ENCODE measurements at regions not wholly inside any gene's neighbourhood (a gene's known extent, or its start where the extent isn't known, plus 50 kb on each side); places are given as distances from the start of the nearest gene placed in this dataset.

- Histone ChIP-seq H3K4me3 (ENCODE audit: low read depth, low read length) (no peak overlapping the region), H3K27me3 (ENCODE audit: insufficient read depth, low read depth, severe bottlenecking) (no peaks in the 10 kb centered on the region), H3K27ac (no peak overlapping the region), H3K36me3 (no peaks in the 10 kb centered on the region), H3K9me3 (ENCODE audit: severe bottlenecking) (peaks cover 3% of the 10 kb centered on the region)
- DNase-seq: no peak
- TF ChIP-seq, protein P1, sequence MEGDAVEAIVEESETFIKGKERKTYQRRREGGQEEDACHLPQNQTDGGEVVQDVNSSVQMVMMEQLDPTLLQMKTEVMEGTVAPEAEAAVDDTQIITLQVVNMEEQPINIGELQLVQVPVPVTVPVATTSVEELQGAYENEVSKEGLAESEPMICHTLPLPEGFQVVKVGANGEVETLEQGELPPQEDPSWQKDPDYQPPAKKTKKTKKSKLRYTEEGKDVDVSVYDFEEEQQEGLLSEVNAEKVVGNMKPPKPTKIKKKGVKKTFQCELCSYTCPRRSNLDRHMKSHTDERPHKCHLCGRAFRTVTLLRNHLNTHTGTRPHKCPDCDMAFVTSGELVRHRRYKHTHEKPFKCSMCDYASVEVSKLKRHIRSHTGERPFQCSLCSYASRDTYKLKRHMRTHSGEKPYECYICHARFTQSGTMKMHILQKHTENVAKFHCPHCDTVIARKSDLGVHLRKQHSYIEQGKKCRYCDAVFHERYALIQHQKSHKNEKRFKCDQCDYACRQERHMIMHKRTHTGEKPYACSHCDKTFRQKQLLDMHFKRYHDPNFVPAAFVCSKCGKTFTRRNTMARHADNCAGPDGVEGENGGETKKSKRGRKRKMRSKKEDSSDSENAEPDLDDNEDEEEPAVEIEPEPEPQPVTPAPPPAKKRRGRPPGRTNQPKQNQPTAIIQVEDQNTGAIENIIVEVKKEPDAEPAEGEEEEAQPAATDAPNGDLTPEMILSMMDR (IDR thresholded peaks at IDR 0.05; ENCODE audit: low read depth, low read length): no peak
Measured at GRCh38 chr1:199208847-199209246, 570.0 kb downstream of the PTPRC start.

- Histone ChIP-seq H3K27me3 (ENCODE audit: insufficient read depth, low read depth, severe bottlenecking) (no peaks in the 10 kb centered on the region), H3K4me3 (ENCODE audit: low read depth, low read length) (no peak overlapping the region), H3K36me3 (no peaks in the 10 kb centered on the region), H3K27ac (no peak overlapping the region), H3K9me3 (ENCODE audit: severe bottlenecking) (peaks cover 5% of the 10 kb centered on the region)
- TF ChIP-seq, protein P1 (IDR thresholded peaks at IDR 0.05; ENCODE audit: low read depth, low read length): no peak
- DNase-seq: no peak
Measured at GRCh38 chr1:199218065-199218464, 579.2 kb downstream of the PTPRC start.

- peaks cover 5% of the 10 kb centered on the region for H3K9me3 ChIP-seq (ENCODE audit: severe bottlenecking)
- TF ChIP-seq, protein P1 (IDR thresholded peaks at IDR 0.05; ENCODE audit: low read depth, low read length): no peak
- no peak for DNase-seq
Measured at GRCh38 chr1:199218533-199218932, 579.7 kb downstream of the PTPRC start.

GRCh38 chr1:199220031-199220430, 581.2 kb downstream of the PTPRC start:
- Histone ChIP-seq H3K9me3 (ENCODE audit: severe bottlenecking) (peaks cover 3% of the 10 kb centered on the region), H3K36me3 (no peaks in the 10 kb centered on the region), H3K27ac (no peak overlapping the region), H3K4me3 (ENCODE audit: low read depth, low read length) (no peak overlapping the region), H3K27me3 (ENCODE audit: insufficient read depth, low read depth, severe bottlenecking) (no peaks in the 10 kb centered on the region)
- TF ChIP-seq, protein P1 (IDR thresholded peaks at IDR 0.05; ENCODE audit: low read depth, low read length): no peak
- DNase-seq: no peak

More at GRCh38 chr1:199218533-199218932, 579.7 kb downstream of the PTPRC start:
- Histone ChIP-seq H3K36me3 (no peaks in the 10 kb centered on the region), H3K27me3 (ENCODE audit: insufficient read depth, low read depth, severe bottlenecking) (no peaks in the 10 kb centered on the region), H3K4me3 (ENCODE audit: low read depth, low read length) (no peak overlapping the region), H3K27ac (no peak overlapping the region)

DNA sequence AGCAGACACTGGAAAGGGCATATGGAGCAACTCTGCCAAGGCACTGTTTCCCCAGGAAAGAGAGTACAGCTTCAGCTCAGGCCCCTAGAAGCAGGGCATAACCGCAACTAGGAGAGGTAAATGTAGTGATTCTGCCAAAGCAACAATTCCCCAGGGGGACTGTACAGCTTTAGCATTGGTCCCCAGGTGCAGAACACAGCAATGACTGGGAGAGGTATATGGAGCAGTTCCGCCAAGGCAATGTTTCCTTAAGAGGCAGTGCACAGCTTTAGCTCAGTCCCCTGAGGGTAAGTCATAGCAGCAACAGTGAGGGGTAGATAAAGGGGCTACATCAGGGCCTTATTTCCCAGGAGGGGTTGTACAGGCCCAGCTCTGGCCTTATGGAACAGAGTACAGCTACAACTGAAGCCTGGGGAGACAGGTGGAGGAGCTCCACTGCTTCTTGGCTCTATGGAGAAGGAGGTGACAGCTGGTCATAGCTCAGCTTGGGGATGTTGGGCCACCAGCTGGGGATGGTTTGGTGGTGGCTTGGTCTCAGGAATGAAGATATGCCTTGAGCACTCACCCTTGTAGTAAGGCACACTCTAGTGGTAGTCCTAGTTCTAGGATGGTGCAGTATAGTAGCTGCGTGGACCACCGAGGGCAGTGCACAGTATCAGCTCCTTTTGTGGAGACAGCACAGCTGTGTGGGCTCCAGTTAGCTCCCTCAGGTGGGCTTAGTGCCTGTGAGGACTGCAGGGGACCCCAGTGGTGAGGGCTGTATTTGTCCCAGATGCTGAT, 582.7 kb downstream of the PTPRC start:
- no peaks in the 10 kb centered on the region for H3K36me3 ChIP-seq
- DNase-seq: no peak
- H3K27me3 ChIP-seq (ENCODE audit: insufficient read depth, low read depth, severe bottlenecking): no peaks in the 10 kb centered on the region
- peaks cover 3% of the 10 kb centered on the region for H3K9me3 ChIP-seq (ENCODE audit: severe bottlenecking)
- H3K27ac ChIP-seq: no peak overlapping the region
- no peak overlapping the region for H3K4me3 ChIP-seq (ENCODE audit: low read depth, low read length)
- TF ChIP-seq, protein P1 (IDR thresholded peaks at IDR 0.05; ENCODE audit: low read depth, low read length): no peak

DNA sequence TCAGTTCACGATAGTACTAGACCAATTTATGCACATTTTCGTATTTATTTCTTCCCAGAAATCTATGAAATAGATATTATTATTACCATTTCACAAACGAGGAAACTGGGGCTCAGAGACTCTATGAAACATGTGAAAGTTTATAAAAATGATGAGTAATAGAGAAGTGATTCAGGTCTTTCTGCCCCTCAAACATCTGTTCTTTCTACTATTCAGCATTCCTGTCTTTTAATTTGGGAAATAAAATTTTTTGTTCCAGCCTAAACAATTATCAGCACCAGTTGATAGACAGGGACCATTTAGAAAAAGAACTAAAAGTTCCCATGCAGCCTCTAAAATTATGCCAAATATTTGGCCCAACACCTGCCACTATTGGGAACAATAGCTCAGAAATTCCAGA, 585.1 kb downstream of the PTPRC start:
- H3K9me3 ChIP-seq (ENCODE audit: severe bottlenecking): peaks cover 3% of the 10 kb centered on the region
- TF ChIP-seq, protein P1 (IDR thresholded peaks at IDR 0.05; ENCODE audit: low read depth, low read length): no peak
- H3K4me3 ChIP-seq (ENCODE audit: low read depth, low read length): no peak overlapping the region
- no peaks in the 10 kb centered on the region for H3K36me3 ChIP-seq
- H3K27me3 ChIP-seq (ENCODE audit: insufficient read depth, low read depth, severe bottlenecking): no peaks in the 10 kb centered on the region
- H3K27ac ChIP-seq: no peak overlapping the region
- DNase-seq: no peak
